CD1c-positive myeloid dendritic cell (primary cell): ENCODE measurements at regions not wholly inside any gene's neighbourhood (a gene's known extent, or its start where the extent isn't known, plus 50 kb on each side); places are given as distances from the start of the nearest gene placed in this dataset.
"Not testable (repeated sequence)": the region's sequence is repeated elsewhere in the genome, so short reads cannot be mapped to it uniquely, and the experiment has no call there.

Experiments used
- DNase-seq: peaks from one replicate; pipeline ENCODE4 v3.0.0-alpha.2; 2016; ENCODE audit errors: extremely low spot score

DNA sequence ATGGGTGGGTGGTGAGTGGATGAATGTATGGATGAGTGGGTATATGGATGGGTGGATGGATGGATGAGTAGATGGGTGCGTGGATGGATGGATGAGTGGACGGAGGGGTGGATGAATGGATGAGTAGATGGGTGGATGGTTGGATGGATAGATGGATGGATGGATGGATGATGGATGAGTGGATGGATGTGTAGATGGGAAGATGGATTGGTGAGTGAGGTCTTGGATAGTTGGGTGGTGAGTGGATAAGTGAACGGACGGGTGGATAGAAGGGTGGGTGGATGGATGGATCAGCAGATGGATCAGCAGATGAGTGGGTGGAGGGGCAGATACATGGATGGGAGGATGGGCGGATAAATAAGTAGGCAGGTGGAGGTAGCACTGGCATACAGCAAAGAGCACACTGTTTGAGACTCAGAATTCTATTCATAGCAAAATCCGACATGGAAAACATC, 163.5 kb downstream of the C9orf50 start:
- DNase-seq, result no peak

DNA sequence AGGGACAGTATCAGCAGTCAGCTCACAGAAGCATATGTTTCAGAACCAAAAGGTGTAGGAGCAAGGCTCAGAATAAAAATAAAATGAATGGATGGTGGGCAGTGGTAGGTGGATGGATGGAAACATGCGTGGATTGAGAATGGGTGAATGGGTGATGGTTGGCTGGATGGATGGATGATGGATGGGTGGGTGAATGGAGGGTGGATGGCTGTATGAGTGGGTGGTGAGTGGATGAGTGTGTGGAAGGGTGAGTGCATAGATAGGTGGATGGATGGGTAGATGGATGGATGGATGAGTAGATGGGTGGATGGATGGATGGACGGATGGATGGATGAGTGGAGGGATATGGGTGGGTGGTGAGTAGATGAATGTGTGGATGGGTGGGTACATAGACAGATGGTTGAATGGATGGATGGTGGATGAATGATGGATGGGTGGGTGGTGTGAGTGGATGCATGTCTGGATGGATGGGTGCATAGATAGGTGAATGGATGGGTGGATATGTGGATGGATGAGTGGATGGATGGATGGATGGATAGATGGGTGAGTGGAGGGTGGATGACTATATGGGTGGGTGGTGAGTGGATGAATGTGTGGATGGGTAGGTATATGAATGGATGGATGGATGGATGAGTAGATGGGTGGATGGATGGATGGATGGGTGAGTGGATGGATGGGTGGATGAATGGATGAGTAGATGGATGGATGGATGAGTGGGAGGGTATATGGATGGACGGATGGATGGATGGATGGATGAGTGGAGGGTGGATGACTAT, 164.2 kb downstream of the C9orf50 start:
- DNase-seq, result no peak

DNA sequence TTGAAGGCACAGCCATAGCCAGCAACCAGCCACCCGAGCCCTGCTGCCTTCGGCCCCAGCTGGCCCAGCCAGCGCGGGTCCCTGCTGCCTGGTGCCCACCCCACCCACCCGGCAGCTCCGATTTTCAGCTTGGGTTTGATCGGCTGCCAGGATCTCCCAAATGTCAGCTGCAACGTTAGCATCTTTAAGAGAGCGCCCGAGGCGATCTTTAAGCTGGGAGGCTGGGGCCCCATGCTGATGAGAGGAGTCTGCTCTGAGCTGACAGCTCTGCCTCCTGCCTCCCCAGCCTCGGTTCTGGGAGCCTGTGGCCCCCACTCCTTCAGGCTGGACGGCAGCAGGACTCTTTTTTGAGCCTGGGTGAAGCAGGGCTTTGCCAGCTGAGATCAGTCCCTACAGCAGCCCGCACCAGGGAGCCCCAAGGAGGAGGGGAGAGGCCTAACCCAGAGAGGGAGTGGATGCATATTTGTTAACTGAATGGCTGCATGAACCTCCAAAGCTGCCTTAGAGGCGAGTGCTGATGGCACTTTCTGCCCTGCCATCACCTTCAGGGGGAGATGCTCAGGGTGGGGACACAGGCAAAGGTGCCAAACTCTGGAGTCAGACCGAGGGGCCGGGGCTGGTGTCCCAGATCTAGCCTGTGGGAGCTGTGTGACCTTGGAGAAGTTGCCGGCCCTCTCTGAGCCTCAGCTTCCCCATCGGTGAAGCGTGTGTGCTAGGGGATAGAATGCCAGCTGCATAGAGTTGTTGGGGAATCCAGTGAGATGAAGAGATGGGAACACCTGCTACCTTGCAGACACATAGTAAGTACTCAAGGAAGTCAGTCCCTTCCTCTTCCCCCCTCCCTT, 165.5 kb downstream of the C9orf50 start:
- no peak for DNase-seq

DNA sequence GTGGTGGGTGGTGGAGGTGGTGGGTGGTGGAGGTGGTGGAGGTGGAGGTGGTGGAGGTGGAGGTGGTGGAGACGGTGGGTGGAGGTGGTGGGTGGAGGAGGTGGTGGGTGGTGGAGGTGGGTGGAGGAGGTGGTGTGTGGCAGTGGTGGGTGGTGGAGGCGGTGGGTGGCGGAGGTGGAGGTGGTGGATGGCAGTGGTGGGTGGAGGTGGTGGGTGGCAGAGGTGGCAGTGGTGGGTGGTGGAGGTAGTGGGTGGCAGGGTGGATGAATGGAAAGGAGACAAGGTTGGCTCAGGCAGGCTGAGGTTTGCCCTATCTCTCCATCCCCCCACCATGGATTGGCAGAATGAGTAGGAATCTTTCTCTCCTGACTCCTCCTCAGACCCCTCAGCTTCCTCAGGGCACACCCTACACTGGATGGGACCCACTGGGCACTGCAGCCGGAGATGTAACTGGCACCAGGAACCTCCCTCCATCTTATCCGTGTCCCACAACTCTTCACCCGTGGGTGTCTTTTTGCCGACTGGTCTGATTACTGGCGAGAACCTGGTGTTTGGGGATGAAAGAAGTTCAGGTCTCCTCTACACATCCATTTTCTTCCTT, 166.3 kb downstream of the C9orf50 start:
- DNase-seq, result no peak

DNA sequence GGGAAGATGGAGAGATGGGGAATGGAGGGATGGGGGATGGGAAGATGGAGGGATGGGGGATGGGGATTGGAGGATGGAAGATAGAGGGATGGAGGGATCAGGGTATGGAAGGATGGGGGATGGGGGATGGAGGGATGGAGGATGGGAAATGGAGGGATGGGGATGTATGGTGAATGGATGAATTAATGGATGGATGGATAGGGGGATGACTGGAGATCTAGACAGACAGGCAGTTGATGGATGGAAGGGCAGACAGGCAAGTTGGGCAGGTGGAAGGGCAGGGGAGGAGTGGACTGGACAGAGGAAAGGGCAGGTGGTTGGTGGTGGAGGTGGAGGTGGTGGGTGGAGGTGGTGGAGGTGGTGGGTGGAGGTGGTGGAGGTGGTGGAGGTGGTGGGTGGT, 167.2 kb downstream of the C9orf50 start:
- no peak for DNase-seq

DNA sequence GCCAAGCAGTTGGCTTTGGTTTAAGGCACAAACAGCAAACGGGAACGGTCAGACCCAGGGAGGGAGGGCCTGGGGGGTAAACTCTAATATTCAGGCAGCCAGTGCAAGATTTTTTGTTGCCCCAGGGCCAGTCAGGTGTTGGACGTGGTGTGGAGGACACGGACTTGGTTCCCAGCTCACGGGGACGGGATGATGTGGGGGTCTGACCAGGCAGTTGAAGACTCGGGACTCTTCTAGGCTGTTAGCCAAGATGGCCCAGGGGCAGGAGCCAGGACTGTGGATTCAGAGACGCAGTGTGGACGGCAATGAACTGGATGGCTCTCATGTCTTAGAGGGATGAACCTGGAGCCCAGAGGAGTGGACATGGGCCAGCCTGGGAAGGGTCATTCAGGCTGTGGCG, 169.2 kb downstream of the C9orf50 start:
- DNase-seq, result no peak

DNA sequence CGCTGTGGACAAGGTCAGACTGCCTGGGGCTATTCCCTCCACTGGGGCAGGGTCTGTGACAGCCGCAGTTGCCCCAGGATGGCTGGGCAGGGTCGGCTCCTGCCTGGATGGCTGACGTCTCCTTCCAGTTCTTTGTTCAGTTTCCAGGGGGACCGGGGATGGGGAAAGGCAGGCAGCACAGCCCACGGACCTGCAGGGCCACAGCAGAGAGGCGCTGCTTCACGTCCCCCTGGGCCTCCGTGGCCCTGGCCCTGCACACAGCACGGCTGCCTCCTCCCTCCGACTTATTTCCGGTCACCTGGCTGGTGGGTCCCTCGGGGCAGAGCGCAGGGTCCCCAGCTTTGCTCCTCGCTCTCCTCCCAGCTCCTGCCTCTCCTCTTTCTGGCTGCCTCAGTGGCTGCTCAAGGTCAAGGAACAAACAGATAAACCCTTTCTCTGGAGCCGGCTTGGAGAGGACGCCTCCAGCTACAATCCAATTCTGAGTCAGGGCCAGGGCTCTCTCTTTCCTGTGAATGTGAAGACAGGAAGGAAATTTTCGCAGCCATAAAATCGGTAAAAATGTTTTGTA, 169.7 kb downstream of the C9orf50 start:
- DNase-seq, result no peak

DNA sequence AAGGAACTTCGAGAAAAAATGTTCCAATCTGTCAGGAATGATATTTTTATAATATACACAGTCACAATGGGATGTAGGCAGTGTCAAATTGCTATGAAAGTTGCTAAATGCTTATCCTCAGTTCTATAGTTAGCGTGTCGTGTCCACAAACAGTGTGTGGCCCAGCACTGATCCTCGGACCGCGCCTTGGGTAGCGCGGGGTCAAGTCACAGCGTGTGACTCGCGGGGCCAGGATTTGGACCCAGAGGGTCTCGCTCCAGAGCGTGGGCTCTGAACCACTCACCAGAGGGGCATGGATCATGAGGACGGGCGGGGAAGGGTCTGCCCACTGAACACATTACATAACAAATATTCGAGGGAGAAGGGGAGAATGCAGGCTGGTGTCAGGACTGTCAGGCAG, 171.8 kb downstream of the C9orf50 start:
- no peak for DNase-seq

DNA sequence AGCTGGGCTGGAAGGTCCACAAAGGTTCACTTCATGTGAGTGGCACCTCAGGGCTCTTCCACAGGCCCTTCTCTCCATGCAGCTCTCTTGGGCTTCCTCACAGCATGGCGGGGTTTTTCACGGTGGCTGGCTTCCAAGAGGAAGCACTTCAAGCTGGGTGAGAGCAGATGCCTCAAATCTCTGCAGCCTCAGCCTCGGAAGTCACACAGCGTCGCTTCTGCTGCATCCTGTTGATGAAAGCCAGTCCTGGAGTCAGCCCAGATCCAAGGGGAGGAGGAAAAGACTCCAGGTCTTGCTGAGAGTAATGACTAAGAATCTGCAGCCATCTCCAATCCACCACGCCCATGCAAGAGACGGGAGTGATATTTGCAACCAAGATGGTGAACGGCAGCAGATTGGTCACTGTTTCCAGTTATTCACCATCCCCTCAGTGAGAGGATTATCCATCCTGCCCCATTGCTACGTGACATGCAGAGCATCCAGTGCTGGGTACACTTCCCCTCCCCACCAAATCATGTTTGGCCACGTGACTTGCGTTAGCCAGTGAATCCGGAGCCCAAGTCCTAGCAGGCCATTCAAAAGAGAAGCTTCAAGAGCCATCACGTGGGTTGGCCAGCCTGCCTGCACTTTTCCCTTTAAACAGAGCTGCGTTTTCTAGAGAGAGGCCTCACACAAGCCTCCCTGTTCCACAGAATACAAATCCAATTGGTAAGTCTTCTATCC, 173.9 kb downstream of the C9orf50 start:
- no peak for DNase-seq

DNA sequence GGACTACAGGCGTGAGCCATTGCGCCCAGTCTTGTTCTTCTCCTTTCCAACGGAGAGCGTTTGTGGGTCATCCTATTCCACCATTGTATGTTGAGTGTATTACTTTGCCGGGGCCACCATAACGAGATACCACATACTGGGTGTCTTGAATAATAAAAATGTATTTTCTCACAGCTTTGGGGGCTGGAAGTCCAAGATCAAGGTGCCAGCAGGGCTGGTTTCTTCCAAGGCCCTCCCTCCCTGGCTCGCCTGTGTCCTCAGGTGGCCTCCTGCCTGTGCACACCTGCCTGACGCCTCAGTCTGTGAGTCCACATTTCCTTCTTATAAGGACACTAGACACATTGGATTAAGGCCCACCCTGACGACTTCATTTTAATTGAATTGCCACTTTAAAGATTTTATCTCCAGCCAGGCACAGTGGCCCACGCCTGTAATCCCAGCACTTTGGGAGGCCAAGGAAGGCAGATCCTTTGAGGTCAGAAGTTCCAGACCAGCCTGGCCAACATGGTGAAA, 175.1 kb downstream of the C9orf50 start:
- DNase-seq, result no peak

DNA sequence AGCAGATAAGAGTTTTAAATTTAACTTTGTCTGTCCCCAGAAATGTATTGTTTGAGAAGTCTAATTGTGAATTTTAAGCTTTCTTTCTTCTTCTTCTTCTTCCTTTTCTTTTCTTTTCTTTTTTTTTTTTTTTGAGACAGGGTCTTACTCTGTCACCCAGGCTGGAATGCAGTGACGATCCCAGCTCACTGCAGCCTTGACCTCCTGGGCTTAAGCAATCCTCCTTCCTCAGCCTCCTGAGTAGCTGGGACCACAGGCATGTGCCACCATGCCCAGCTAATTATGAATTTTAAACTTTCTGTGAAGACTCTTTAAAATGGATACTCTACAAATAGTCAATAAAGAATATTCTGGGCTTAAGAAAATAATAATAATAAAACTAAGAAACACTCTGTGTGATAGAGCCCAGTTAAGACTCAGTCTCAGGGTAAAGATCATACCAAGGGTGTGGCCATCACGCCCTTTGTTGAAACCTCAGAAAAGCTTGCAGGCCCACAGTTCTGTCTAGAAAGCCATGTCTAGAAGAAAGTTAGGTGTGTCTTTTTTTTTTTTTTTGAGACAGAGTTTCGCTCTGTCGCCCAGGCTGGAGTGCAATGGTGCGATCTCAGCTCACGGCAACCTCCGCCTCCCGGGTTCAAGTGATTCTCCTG, 177.3 kb downstream of the C9orf50 start:
- DNase-seq, result not testable (repeated sequence)

DNA sequence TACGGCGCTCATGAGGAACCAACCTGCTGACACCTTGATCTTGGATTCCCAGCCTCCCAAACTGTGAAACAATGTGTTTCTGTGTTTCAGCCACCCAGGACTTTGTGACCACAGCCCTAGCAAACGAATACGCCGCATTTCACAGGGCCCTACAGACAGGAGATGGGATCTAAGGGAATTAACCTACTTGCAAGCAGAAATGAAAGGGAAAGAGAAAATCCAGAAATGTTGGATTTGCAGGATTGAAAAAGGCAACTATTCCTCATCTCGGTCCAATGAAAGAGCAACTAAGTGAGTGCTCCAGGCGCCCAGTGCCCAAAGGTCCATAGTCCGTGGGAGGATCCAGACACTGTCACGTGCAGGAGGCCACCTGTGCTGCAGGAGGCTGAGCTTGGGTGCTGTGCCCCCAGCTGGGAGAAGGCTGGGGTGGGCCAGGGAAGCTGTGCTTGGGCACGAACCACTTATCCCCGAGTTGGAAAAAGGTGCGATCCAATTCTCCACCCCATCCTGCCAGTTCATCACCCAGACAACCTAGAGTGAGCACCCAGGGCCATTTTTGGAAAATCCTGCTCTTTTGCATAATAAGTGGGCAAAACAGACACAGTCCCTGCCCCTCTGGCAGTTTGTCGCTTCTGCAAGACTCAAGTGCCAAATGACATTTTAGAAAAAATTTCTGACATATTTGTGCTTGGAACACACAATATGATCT, 177.9 kb downstream of the C9orf50 start:
- DNase-seq, result no peak

DNA sequence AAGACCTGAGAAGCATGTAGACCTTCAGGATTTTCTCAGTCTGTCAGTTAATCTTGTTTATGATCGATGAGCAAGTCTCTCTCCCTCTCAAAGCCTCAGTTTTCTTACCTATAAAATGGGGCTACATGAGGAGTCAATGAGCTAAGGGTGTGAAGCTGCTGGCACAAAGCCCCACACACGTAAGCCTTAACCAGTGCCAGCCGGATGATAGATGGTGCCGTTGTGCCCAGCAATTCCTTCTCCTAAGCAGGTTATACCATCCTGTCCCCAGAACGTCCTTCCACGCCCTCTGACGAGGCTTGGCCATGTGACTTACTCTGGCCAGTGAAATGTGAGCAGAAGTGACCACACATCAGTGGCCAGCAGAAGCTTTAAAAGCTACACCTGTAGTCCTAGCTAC, 179.0 kb downstream of the C9orf50 start:
- DNase-seq, result no peak

DNA sequence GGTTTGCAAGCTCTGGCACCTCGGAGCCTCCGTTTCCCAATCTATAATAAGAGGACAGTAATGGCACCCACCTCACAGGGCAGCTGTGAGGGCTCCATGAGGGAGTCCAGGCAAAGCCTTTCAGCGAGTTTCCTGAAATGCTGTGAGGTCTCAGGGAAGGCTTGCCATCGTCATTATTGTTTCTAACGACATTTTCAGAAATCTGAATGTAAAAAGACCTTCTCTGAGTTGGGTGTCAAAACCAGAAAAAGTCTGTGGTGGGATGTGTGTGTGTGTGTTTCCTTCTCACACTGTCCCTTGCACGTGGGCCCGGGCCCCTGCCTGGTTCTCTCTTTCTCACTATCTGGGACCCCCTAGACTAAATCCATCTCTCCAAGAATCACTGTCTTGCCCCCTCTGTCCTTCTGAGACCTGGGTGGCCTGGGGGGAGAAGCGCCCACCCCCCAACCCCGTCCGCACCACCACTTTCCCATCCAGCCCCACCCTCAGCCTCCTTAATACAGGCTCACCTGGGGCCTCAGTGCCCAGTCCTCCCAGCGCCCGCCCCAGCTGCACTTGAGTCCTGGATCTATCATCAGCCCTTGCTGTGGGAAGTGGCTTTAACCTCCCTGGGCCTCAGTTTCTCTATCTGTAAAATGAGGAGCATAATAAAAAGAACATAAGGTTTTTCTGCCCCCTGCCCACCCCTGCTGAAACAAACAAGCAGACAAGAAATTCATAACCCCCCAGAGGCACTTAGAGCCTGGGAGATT, 180.3 kb downstream of the C9orf50 start:
- DNase-seq, result no peak

DNA sequence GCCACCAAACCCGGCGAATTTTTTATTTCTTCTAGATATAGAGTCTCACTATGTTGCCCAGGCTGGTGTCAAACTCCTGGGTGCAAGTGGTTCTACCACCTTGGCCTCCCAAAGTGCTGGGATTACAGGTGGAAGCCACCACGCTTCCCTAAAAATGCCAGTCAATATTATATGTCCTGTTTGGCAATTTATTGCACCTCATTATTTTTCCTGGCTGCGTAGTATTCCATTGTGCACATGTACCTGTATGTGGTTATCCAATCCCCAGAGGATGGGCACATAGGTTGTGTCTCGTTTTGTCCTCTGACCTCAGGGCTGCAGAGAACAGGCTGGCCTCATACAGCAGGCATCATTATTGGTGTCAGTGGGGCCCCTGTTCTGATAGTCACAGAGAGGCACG, 181.7 kb downstream of the C9orf50 start:
- no peak for DNase-seq

DNA sequence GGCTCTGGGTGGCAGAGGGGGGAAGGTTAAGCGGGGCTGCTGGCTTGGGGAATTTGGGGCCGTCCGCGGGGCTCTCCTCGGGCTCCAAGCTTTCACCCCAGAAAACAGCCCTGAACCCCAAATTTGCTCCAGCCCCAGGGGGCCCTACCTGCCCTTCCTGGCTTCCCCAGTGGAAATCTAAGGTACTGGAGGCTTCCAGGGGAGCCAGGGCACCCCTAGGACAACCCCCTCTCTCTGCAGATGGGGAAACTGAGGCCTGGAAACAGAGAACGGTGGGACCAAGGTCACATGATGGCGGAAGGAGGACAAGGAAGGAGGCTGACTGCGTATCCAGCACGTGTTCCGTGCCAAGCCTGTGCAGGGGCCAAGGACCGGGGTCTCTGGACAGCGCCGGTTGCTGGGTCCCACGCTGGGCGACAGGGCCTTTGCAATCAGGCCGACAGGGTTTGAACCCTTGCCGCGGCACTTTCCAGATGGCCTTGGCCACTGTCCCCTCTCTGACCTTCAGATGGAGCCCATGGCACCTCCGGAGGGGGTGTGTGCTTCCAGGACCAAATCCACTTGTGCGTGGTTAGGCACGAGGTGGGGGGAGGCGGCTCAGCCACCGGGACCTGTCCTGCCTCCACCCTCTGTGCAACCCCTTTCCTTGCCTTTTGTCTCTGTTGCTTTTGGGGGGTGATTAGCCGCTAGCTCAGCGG, 183.1 kb downstream of the C9orf50 start:
- DNase-seq, result no peak

DNA sequence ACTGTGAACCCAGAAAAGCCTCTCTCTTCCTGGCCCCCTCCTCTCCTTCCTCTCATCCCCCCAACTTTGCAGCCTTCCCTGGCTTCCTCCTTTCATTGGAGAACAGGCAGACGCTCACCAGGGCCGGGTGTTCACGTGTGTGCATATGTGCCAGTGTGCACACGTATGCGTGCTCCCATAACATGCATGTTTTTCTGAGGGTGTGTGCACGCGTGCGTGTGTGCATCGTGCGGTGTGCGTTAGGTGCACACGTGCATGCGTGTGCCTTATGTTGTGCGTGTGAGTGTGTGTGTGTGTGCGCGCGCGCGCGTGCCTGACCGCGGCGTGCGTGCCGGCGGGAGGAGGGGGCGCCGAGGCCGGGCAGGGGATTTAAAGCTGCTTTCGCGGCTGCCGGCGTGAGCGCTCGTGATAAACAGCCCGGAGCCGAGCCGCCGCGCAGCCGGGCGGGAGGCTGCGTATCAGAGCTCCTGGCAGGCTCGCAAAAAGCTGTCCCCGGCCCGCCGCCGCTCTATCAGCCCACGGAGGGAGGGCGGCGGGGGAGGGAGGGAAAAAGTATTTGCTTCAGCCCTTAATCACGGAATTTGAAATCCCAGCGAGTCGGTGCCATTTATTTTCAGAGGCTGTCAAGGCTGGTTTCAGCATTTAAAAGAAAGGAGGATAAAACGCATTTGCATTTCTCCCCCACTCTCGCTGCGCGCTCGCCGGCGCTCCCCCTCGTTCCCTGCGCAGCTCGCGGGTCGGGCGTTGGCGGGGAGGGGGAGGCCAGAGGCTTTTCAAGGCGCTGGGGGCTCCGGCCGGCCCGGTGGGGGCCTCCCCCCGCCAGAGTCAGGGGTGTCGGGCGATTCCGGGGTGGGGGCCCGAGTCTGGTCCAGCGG, 183.9 kb downstream of the C9orf50 start:
- DNase-seq, result peak; percentile 52
